SJSA1 (cell line): ENCODE measurements at regions not wholly inside any gene's neighbourhood (a gene's known extent, or its start where the extent isn't known, plus 50 kb on each side); places are given as distances from the start of the nearest gene placed in this dataset.

Experiments
- DNase-seq, 2 experiments: peaks; one replicate each; pipeline ENCODE4 v3.0.0-alpha.2; 2015 to 2020; ENCODE audit warnings: low spot score in 2 of 2, low read depth in 1 of 2
- H3K27ac ChIP-seq: fragments of 250-450 bp; sonication (Bioruptor Pico); 2 replicates; pipeline ENCODE4 v1.5.1; 2020; ENCODE audit warnings: mild to moderate bottlenecking, moderate library complexity
- H3K27me3 ChIP-seq: fragments of 250-450 bp; sonication (Bioruptor Pico); replicated peaks from 2 replicates; pipeline ENCODE4 v1.5.1; 2020; ENCODE audit warnings: mild to moderate bottlenecking, moderate library complexity
- H3K36me3 ChIP-seq: fragments of 250-450 bp; sonication (Bioruptor Pico); 2 replicates; pipeline ENCODE4 v1.5.1; 2020; ENCODE audit warnings: mild to moderate bottlenecking
- H3K4me1 ChIP-seq: fragments of 250-450 bp; sonication (Bioruptor Pico); replicated peaks from 2 replicates; pipeline ENCODE4 v1.6.1; 2021; ENCODE audit warnings: mild to moderate bottlenecking
- H3K4me3 ChIP-seq: fragments of 250-450 bp; sonication (Bioruptor Pico); 2 replicates; pipeline ENCODE4 v1.5.1; 2020; ENCODE audit warnings: mild to moderate bottlenecking
- H3K9me3 ChIP-seq: fragments of 250-450 bp; sonication (Bioruptor Pico); replicated peaks from 2 replicates; pipeline ENCODE4 v1.5.1; 2020; ENCODE audit warnings: mild to moderate bottlenecking

DNA sequence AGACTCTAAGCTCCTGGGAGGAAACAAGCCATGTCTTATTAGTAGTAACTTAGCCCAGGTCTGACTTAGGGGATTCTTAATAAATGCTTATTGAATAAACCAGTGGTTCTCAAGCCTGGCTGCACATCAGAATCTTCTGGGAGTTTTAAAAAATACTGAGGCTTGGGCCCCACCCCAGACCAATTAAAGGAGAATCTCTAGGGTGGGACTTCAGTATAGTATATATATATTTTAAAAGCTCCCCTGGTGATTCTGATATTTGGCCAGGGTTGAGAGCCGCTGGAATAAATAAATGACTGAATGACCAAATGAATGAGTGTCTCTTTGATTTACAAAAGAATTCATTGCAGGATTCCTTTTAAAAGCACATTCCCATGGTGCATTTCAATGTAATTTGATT is 151.5 kb upstream of the GSC start:
- Histone ChIP-seq H3K36me3 (no peaks in the 10 kb centered on the region), H3K9me3 (no peaks in the 10 kb centered on the region), H3K27ac (no peak overlapping the region), H3K4me3 (no peak overlapping the region), H3K27me3 (no peaks in the 10 kb centered on the region), H3K4me1 (no peaks in the 10 kb centered on the region)
- DNase-seq, result no peak

DNA sequence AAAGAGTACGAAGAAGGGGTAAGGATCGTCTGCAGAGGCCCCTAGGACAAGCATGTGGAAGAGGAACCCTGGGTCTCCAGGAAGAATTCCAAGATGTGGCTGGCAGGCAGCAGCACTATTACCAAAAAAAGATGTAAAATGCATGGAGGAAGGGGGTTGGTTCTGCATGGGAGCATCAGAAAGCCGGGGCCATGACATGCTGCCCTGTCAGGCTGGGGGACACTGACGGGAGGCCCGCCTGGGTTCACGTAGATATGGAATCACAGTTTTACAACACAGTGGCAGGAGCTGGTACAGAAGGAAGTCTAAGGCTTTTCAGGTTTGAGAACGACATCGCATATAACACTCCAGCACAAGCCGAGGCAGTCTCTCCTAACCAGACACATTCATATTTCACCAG is 150.0 kb upstream of the GSC start:
- H3K4me3 ChIP-seq, result no peak overlapping the region
- no peaks in the 10 kb centered on the region for H3K27me3 ChIP-seq
- DNase-seq, result no peak
- H3K27ac ChIP-seq, result no peak overlapping the region
- no peaks in the 10 kb centered on the region for H3K4me1 ChIP-seq
- no peaks in the 10 kb centered on the region for H3K9me3 ChIP-seq
- no peaks in the 10 kb centered on the region for H3K36me3 ChIP-seq

DNA sequence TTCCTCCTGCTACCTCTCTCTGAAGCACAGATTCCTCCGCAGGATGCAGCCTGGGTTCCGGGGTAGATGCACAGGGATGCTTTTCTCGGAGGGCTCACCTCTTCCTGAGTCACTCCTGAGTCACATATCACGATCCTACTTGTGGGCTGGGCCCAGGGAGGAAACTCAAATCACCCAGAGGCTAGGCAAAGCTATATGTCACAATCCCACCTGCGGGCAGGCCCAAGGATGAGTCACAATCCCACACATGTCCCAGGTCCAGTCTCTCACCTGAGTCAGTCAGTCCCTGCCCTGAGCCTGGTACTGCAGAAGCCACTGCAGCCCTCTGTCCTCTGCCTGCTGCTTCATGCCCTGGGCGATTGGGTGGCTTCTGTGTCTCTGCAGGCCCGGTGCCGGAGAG is 149.0 kb upstream of the GSC start:
- DNase-seq, result no peak
- Histone ChIP-seq H3K4me1 (no peaks in the 10 kb centered on the region), H3K9me3 (no peaks in the 10 kb centered on the region), H3K27ac (no peak overlapping the region), H3K27me3 (no peaks in the 10 kb centered on the region), H3K36me3 (no peaks in the 10 kb centered on the region), H3K4me3 (no peak overlapping the region)

DNA sequence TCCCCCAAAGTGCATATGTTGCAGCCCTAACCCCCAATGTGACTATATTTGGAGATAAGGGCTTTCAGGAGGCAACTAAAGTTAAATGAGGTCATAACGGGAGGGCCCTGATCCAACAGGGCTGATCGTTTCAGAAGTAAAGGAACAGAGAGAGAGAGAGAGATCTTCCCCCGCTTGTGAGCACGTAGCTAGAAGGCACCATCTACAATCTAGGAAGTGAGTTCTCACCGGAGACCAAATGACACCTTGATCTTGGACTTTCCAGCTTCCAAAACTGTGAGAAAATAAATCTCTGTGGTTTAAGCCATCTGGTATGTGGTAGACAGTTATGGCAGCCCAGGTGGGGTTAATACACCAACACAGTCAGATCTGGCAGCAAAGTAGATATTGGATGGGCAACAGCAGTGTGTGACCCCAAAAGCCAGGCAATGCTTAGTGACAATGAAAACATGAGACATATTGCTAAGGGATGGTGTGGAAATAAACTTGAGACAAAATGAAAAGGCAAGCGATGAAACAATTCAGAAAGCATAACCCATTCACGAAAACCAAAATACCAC is 147.2 kb upstream of the GSC start:
- Histone ChIP-seq H3K27ac (no peak overlapping the region), H3K4me1 (no peaks in the 10 kb centered on the region), H3K27me3 (no peaks in the 10 kb centered on the region), H3K4me3 (no peak overlapping the region), H3K36me3 (no peaks in the 10 kb centered on the region), H3K9me3 (no peaks in the 10 kb centered on the region)
- no peak for DNase-seq

DNA sequence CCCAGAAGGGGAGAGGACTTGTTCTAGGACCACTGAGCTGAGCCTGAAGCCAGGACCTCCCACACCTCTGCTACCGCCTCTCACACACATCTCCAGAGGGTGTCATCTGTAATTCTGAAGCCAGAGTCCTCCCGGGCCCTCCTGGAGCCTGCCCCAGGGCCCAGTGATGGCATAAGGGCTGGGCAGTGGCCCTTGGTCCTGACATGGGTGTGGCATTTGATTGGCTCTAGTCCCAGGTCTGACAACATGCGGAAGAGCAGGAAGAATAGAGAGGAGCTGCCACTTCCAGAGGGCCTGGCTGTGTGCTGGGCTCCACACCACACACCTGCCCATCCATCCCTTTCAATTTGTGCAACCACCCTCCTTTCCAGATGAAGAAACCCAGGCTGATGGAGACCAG is 144.3 kb upstream of the GSC start:
- Histone ChIP-seq H3K36me3 (no peaks in the 10 kb centered on the region), H3K4me1 (no peaks in the 10 kb centered on the region), H3K27me3 (no peaks in the 10 kb centered on the region), H3K27ac (no peak overlapping the region), H3K9me3 (no peaks in the 10 kb centered on the region), H3K4me3 (no peak overlapping the region)
- DNase-seq, result peak in 1 of 2 experiments; percentile 5

DNA sequence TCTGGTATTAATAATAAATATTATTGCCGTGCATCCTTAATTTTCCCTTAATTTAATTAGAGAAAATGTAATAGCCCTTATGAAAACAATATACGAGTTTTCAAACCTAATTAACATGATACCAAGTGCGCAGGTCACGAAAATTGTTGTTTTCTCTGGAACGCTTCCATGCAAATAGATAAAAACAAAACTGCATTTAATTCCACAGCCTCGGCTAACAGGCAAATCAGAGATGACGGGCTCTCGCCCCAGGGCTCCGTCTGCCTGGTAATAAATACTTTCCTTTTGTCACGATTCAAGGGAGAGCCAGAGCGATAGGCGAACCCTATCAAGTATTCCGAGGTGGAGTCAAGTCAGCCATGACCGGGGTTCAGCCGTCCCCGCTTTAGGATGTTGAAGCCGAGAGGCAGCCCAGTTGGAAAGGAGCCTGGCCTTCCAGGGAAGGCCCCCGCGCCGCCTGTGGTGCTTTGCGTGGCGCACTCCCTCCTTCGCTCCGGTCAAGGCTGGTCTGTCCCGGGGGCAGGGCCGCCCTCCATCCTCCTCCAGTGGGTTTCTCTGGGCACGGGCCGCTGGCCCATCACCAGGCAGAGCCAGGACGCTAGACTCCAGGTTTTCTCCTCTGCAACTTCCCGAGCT is 137.8 kb upstream of the GSC start:
- Histone ChIP-seq H3K27ac (no peak overlapping the region), H3K4me3 (no peak overlapping the region), H3K4me1 (peaks cover 26% of the 10 kb centered on the region), H3K9me3 (no peaks in the 10 kb centered on the region), H3K27me3 (no peaks in the 10 kb centered on the region), H3K36me3 (no peaks in the 10 kb centered on the region)
- DNase-seq, result no peak

DNA sequence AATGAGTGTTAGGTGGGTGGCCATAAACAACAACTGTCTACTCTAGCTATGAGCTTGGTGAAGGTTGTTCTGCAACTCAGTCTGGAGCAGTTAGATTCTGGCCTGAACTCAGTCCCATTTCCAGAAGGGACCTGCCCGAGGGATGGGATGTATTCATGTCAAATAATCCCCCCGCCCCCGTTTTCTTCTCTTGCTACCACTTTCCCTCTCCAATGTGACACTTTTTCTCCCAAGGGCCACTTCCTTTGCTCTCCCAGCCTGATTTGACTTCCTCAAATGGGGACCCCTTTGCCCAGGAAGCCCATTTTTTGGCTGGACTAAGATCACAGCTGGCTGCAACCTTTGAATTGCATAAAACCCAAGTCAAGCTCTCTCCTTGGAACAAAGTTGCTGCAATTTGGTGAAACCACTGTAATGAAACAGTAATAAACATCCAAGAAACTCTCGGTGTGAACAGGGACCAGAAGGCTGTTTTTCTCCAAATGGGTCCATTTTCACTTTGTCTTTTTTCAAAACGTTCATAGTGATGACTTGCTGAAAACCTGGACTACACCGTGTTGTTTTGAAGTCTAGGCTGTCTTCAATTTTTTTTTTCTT is 137.2 kb upstream of the GSC start:
- Histone ChIP-seq H3K27ac (no peak overlapping the region), H3K4me3 (no peak overlapping the region), H3K27me3 (no peaks in the 10 kb centered on the region), H3K4me1 (peaks cover 26% of the 10 kb centered on the region), H3K9me3 (no peaks in the 10 kb centered on the region), H3K36me3 (no peaks in the 10 kb centered on the region)
- DNase-seq, result no peak

DNA sequence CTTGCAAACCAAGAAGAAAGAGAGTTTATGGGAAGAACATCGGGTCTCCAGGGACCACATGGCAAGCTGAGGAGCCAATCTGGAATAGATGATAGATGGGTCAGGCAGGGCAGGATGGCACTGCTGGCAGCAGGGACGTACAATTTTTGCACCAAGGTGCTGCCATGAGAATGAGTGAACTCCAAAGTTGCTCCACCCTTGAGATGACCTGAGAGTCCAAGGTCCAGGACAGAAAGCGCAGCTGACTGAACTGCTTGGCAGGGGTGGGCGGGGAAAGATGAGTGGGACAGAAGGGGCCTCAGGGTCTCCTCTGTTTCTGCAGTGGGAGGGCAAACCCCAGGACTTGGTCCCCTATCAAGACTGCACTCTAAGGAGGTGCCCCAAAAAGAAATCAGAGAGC is 136.7 kb upstream of the GSC start:
- peaks cover 26% of the 10 kb centered on the region for H3K4me1 ChIP-seq
- H3K27ac ChIP-seq, result no peak overlapping the region
- no peaks in the 10 kb centered on the region for H3K9me3 ChIP-seq
- DNase-seq, result no peak
- H3K36me3 ChIP-seq, result no peaks in the 10 kb centered on the region
- no peak overlapping the region for H3K4me3 ChIP-seq
- H3K27me3 ChIP-seq, result no peaks in the 10 kb centered on the region

DNA sequence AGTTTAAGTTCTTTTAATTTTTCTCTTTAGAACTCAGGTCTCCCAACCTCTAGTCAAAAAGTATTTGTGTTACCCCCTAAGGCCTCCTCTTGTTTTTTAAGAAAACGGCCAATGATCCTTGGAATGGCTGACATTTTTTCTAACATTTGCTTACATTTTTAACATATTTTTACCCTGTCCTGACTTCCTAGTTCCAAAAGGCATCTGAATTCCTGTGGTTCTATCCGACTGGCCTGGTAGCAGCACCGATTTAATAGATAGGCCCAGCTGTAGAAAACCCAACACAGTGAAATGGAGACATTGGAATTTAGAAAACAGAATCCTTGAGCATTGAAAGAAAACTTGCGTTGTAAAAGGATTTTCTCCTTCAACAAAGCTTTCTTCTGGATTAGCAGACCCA is 134.7 kb upstream of the GSC start:
- Histone ChIP-seq H3K4me1 (peaks cover 26% of the 10 kb centered on the region), H3K27ac (peak overlapping the region; percentile 94), H3K27me3 (no peaks in the 10 kb centered on the region), H3K9me3 (no peaks in the 10 kb centered on the region), H3K4me3 (no peak overlapping the region), H3K36me3 (no peaks in the 10 kb centered on the region)
- peak; percentile 67 to 86 for DNase-seq

DNA sequence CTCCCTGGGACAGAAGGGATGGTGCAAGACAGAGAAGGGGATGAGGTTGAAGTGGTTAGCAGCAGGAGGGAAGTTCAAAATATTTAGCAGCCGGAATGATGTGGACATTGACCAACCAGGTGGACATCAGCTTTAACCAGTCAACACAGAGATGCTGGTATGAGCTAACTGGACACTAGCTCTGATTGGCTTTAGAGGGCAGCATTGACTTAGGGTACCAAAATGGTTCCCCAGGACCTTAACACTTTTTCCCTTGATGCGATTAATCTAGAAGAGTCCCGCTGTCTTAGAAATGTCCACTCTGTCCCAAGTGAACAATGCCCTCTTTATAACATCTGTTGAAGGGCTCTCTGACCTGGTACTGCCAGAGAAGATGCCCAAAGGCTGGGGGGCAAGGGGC is 134.0 kb upstream of the GSC start:
- peak overlapping the region; percentile 94 for H3K27ac ChIP-seq
- no peak for DNase-seq

DNA sequence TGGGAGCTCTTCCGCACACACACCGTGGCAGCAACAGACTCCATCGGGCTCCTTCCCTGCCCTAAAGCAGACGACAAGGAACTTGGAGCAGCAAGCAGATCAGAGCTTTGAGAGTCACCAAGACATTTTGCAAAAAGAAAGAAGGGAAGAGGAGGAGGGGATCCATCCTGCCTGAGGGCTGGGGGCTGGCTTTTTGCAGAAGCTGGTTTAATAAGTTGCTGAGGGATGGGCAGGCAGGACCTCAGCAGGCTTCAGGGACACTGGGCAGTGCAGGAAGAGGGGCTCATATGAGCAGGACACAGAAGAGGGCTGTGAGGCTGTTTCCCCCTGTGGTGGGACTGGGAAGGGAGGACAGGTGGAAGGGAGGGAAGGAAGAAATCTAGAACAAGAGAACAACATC is 133.4 kb upstream of the GSC start:
- Histone ChIP-seq H3K27ac (peak overlapping the region; percentile 94), H3K9me3 (no peaks in the 10 kb centered on the region), H3K36me3 (no peaks in the 10 kb centered on the region), H3K4me1 (peaks cover 26% of the 10 kb centered on the region), H3K27me3 (no peaks in the 10 kb centered on the region), H3K4me3 (no peak overlapping the region)
- no peak for DNase-seq

More for the DNA sequence above, 134.0 kb upstream of the GSC start:
- no peak overlapping the region for H3K4me3 ChIP-seq
- H3K9me3 ChIP-seq, result no peaks in the 10 kb centered on the region
- H3K36me3 ChIP-seq, result no peaks in the 10 kb centered on the region
- H3K4me1 ChIP-seq, result peaks cover 26% of the 10 kb centered on the region
- H3K27me3 ChIP-seq, result no peaks in the 10 kb centered on the region

DNA sequence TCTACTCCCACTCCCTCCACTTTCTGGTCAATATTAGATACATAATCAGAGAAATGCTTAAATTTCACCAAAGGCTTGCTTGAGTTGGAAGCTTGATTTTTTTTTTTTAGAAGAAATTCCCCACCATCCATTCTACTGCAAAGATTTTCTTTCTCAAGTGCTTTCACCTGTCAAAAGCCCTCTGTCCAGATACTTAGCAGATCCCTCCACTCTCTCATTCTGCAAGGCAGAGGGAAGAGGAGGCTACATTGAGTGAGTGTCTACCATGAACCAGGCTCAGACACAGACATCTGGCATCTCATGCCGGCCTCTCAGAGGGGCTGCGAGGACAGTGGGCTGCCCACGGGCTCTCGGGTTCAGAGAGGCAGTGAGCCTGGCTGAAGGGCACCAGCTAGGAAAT is 127.6 kb upstream of the GSC start:
- Histone ChIP-seq H3K27ac (no peak overlapping the region), H3K4me1 (peaks cover 9% of the 10 kb centered on the region), H3K9me3 (no peaks in the 10 kb centered on the region), H3K4me3 (no peak overlapping the region), H3K27me3 (no peaks in the 10 kb centered on the region), H3K36me3 (no peaks in the 10 kb centered on the region)
- no peak for DNase-seq

DNA sequence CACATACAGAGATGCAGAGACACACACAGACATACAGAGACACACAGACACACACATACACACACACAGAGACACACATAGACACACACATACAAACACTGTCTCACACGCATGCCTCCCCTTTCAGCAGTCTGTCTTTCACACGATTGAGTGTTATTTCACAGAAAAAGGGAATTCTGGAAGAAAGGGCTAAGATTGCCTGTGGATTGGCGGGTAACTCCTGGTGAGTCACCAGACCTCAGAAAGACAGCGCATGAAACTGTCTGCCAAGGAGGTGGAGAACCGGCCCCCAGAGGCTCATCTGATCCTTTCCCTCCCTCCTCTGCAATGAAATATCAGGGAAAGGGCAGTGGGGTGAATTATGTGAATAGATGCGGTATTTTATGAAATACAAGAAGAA is 127.2 kb upstream of the GSC start:
- Histone ChIP-seq H3K4me3 (no peak overlapping the region), H3K4me1 (peaks cover 9% of the 10 kb centered on the region), H3K9me3 (no peaks in the 10 kb centered on the region), H3K27me3 (no peaks in the 10 kb centered on the region), H3K36me3 (no peaks in the 10 kb centered on the region), H3K27ac (peak overlapping the region; percentile 12; the same call in 1 of the 2 replicates)
- DNase-seq, result peak; percentile 64 to 66

DNA sequence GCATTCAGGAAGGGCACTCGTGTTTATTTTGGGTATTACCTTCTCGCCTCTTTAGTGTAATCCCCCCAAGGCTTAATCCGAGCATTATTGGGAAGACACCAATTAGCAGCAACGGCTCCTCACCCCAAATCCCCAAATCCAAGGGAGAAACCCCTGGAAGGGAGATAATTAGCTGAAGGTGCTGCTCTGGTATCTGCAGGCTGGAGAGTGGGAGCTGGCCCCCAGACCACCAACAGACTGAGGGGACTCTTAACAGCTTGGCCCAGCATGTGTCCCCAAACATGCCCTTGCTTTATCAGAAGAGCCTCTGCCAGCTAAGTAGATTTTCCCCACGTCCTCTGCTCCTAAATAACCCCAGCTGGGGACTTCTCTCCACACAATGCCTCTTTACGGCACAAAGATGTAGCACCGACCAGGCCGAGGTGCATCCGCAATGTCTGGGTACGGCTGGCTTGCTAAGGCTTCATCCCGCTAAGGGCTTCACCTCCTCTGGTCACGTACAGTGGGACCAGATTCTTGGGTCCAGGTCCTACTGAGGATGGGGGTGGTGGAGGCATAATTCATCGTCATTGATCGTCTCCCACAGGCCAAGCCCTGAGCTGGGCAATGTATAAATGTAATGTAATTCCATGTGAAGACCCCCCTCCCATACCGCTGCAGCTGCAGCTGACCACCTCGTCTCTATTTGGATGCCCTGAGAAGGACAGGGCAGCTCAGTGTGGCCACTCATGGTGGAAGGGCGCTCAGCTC is 123.7 kb upstream of the GSC start:
- no peaks in the 10 kb centered on the region for H3K27me3 ChIP-seq
- H3K36me3 ChIP-seq, result no peaks in the 10 kb centered on the region
- H3K4me1 ChIP-seq, result peaks cover 9% of the 10 kb centered on the region
- H3K4me3 ChIP-seq, result no peak overlapping the region
- H3K9me3 ChIP-seq, result no peaks in the 10 kb centered on the region
- no peak for DNase-seq
- H3K27ac ChIP-seq, result no peak overlapping the region
